Hepatocyte (in vitro differentiated cells): ENCODE measurements at regions not wholly inside any gene's neighbourhood (a gene's known extent, or its start where the extent isn't known, plus 50 kb on each side); places are given as distances from the start of the nearest gene placed in this dataset.

Source experiments
- CTCF ChIP-seq: fragments of 200-600 bp; sonication (generic); IDR thresholded peaks from 2 replicates; pipeline ENCODE4 v1.5.1; 2016; ENCODE audit warnings: antibody characterized with exemption, mild to moderate bottlenecking; ENCODE audit not compliant: poor library complexity
- EZH2 ChIP-seq: fragments of 200-600 bp; sonication (generic); IDR thresholded peaks from 2 replicates; pipeline ENCODE4 v1.6.1; 2016; ENCODE audit warnings: antibody characterized with exemption, mild to moderate bottlenecking, borderline replicate concordance
- EZH2phosphoT487 ChIP-seq: fragments of 200-600 bp; sonication (generic); IDR thresholded peaks from one replicate; pipeline ENCODE4 v1.6.1; 2018; ENCODE audit warnings: antibody characterized with exemption, mild to moderate bottlenecking, low read depth, moderate library complexity; ENCODE audit not compliant: unreplicated experiment, severe bottlenecking

GRCh38 chr10:29720149-29720548 lies 85.4 kb upstream of the SVIL start:
- TF ChIP-seq EZH2 (no peak), CTCF (no peak), EZH2phosphoT487 (no peak)
